Lower lobe of right lung (tissue), 2 donors: ENCODE measurements at regions not wholly inside any gene's neighbourhood (a gene's known extent, or its start where the extent isn't known, plus 50 kb on each side); places are given as distances from the start of the nearest gene placed in this dataset.

ENCODE experiments used
- ATAC-seq, 2 donors: fragments of 200-7000 bp; cut with Tn5 transposase; one replicate each; pipeline ENCODE4 v1.9.1; 2020 to 2022; ENCODE audit warnings: mild to moderate bottlenecking in 2 of 2, moderate library complexity in 2 of 2
- DNase-seq: peaks from one replicate; pipeline ENCODE4 v3.0.0-alpha.2; 2020
- H3K27ac ChIP-seq: fragments of 200-600 bp; one replicate; pipeline ENCODE4 v1.8.0; 2022
- H3K27me3 ChIP-seq: fragments of 200-600 bp; one replicate; pipeline ENCODE4 v1.8.0; 2022; ENCODE audit warnings: low read depth
- H3K36me3 ChIP-seq: fragments of 200-600 bp; one replicate; pipeline ENCODE4 v1.8.0; 2022; ENCODE audit warnings: mild to moderate bottlenecking
- H3K4me1 ChIP-seq: fragments of 200-600 bp; one replicate; pipeline ENCODE4 v1.8.0; 2022
- H3K4me3 ChIP-seq: fragments of 200-600 bp; one replicate; pipeline ENCODE4 v1.8.0; 2022; ENCODE audit warnings: mild to moderate bottlenecking
- H3K9me3 ChIP-seq: fragments of 200-600 bp; one replicate; pipeline ENCODE4 v1.8.0; 2022
- intact Hi-C: fragments of 100-400 bp; cut with DNase I; formaldehyde crosslinking; loops from one replicate; pipeline ENCODE4 v1.11.0; 2022
- TF ChIP-seq, protein P1 (sequence below): fragments of 200-600 bp; IDR thresholded peaks from one replicate; pipeline ENCODE4 v1.8.0; 2022; ENCODE audit warnings: antibody characterized with exemption, mild to moderate bottlenecking
- donor health status: DM: no; HTN: yes; CAD: no; lungs with severe emphysema.

DNA sequence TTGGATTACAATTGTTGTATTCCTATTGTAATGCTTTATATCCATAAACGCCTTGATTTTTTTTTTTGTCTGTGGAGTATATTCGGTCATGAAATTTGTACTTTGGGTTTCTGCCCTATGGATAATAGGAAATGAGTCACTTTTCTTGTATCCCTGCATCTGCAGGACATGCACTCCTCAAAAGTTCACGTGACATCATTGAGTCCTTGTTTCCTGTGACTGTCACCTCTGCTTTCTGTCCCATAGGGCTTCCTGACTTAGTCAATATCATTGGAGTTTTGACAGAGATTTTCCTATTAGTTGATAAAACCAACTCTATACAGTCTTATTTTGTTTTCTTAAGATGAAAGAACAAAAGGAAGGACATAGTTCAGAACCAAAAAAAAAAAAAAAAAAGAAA is 356.3 kb downstream of the MAT2B start:
- DNase-seq (no peak), ATAC-seq (no peak)
- no peak overlapping the region for H3K4me3 ChIP-seq
- intact Hi-C loops = no loop called here
- peaks cover under 1% of the 10 kb centered on the region for H3K9me3 ChIP-seq
- no peaks in the 10 kb centered on the region for H3K4me1 ChIP-seq
- TF ChIP-seq, protein P1, sequence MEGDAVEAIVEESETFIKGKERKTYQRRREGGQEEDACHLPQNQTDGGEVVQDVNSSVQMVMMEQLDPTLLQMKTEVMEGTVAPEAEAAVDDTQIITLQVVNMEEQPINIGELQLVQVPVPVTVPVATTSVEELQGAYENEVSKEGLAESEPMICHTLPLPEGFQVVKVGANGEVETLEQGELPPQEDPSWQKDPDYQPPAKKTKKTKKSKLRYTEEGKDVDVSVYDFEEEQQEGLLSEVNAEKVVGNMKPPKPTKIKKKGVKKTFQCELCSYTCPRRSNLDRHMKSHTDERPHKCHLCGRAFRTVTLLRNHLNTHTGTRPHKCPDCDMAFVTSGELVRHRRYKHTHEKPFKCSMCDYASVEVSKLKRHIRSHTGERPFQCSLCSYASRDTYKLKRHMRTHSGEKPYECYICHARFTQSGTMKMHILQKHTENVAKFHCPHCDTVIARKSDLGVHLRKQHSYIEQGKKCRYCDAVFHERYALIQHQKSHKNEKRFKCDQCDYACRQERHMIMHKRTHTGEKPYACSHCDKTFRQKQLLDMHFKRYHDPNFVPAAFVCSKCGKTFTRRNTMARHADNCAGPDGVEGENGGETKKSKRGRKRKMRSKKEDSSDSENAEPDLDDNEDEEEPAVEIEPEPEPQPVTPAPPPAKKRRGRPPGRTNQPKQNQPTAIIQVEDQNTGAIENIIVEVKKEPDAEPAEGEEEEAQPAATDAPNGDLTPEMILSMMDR = no peak
- H3K27me3 ChIP-seq = no peaks in the 10 kb centered on the region
- H3K36me3 ChIP-seq = no peaks in the 10 kb centered on the region
- H3K27ac ChIP-seq = no peak overlapping the region

DNA sequence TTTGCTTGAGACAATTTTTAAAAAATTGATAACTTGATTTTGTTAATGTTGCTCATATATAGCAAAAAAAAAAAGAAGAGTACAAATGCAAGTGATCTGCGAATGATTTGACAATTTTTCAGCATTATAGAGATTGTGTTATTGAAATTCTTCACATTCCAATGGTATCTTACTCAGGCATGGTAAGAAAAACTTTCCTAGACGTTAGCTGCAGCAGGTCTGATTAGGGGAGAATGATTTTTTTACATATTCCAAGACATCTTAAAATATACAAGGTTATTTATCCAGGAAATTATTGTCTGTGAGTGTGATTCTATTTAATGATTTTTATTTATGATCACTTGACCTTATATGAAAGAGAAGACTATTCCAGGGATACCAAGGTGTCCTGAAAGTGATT is 361.9 kb downstream of the MAT2B start:
- no peak for DNase-seq
- H3K36me3 ChIP-seq = no peaks in the 10 kb centered on the region
- no peak for ATAC-seq
- no peaks in the 10 kb centered on the region for H3K9me3 ChIP-seq
- no peak overlapping the region for H3K4me3 ChIP-seq
- TF ChIP-seq, protein P1 = no peak
- H3K27ac ChIP-seq = no peak overlapping the region
- no peaks in the 10 kb centered on the region for H3K27me3 ChIP-seq
- intact Hi-C loops = no loop called here
- no peaks in the 10 kb centered on the region for H3K4me1 ChIP-seq

DNA sequence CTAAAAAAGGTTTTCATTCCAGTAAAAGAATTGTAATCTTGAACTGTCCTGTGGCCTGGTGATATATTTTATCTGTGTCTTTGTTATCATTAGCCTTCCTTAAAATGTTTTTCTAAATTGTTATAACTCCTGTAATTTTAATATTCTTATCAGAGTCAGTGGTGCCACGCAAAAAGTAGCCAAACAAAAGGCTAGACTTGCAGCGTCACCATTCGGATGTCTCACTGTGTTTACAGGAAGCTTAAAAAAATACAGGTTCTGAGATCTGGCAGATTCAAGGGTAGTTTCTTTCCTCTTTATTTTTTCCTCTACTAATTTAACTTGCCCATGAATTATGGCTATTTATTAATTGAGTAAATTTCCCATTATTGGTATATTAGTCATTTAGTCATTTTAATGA is 362.3 kb downstream of the MAT2B start:
- ATAC-seq (no peak), DNase-seq (no peak)
- Histone ChIP-seq H3K27ac (no peak overlapping the region), H3K27me3 (no peaks in the 10 kb centered on the region), H3K9me3 (no peaks in the 10 kb centered on the region), H3K4me1 (no peaks in the 10 kb centered on the region), H3K36me3 (no peaks in the 10 kb centered on the region), H3K4me3 (no peak overlapping the region)
- TF ChIP-seq, protein P1 = no peak
- intact Hi-C loops = no loop called here

DNA sequence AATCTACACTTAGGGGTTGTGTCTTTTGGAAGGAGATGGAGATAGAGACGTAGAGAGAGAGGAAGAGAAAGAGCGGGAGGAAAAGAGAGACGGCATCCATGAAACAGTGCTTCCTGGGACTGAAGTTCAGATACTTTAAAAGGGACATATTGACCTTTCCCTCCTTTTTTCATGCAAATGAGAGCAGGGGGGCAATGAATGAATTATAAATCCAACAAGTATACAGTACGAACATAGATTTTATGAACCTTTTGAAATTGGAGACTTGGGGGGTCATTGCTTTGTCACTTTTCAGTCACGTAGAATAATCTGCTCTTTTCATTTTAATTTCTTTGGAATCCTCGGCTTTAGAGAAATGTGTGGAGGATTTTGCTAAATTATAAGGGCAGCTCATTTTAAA is 364.2 kb downstream of the MAT2B start:
- Histone ChIP-seq H3K4me1 (no peaks in the 10 kb centered on the region), H3K27ac (no peak overlapping the region), H3K9me3 (no peaks in the 10 kb centered on the region), H3K27me3 (no peaks in the 10 kb centered on the region), H3K4me3 (no peak overlapping the region), H3K36me3 (no peaks in the 10 kb centered on the region)
- ATAC-seq (no peak), DNase-seq (no peak)
- TF ChIP-seq, protein P1 = no peak
- intact Hi-C loops = no loop called here

DNA sequence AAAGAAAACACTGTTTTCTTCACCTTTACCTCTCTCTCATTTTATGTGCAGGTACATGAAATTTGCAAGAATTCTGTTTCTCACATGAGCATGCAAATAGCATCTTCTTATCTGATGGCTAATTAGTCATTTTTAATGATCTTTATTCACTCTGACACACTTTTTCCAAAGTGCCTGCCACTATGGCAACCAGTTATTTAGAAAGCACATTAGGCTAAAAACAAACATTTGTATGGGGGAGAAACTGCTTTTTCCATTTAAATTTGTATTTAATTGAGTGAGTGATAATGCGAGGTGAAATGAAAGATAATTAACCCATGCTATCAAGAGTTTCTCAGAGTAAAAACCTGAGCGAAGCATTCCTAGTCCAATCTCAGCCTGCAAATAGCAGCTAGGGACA is 365.0 kb downstream of the MAT2B start:
- DNase-seq = no peak

More for the DNA sequence above, 365.0 kb downstream of the MAT2B start:
- no peak for ATAC-seq
- H3K9me3 ChIP-seq = no peaks in the 10 kb centered on the region
- H3K36me3 ChIP-seq = no peaks in the 10 kb centered on the region
- intact Hi-C loops = no loop called here
- no peaks in the 10 kb centered on the region for H3K27me3 ChIP-seq
- no peaks in the 10 kb centered on the region for H3K4me1 ChIP-seq
- TF ChIP-seq, protein P1 = no peak
- no peak overlapping the region for H3K27ac ChIP-seq
- no peak overlapping the region for H3K4me3 ChIP-seq
